Chondrocyte (in vitro differentiated cells): ENCODE measurements at regions not wholly inside any gene's neighbourhood (a gene's known extent, or its start where the extent isn't known, plus 50 kb on each side); places are given as distances from the start of the nearest gene placed in this dataset.

Experiments used
- DNase-seq: peaks from one replicate; pipeline ENCODE4 v3.0.0; 2021; ENCODE audit warnings: mixed read lengths, low spot score
- H3K27ac Mint-ChIP-seq: one replicate; pipeline ENCODE4 v1.8.0; 2021; ENCODE audit warnings: mild to moderate bottlenecking, moderate library complexity, mixed read lengths; ENCODE audit not compliant: unreplicated experiment
- H3K27me3 Mint-ChIP-seq: 2 replicates; pipeline ENCODE4 v1.8.0; 2021; ENCODE audit warnings: low read depth, mixed read lengths
- H3K36me3 Mint-ChIP-seq: 2 replicates; pipeline ENCODE4 v1.8.0; 2021; ENCODE audit warnings: low read depth, mixed read lengths
- H3K4me1 Mint-ChIP-seq: 2 replicates; pipeline ENCODE4 v1.8.0; 2021; ENCODE audit warnings: low read depth, mild to moderate bottlenecking, mixed read lengths
- H3K4me3 Mint-ChIP-seq: one replicate; pipeline ENCODE4 v1.8.0; 2021; ENCODE audit warnings: mild to moderate bottlenecking, moderate library complexity, mixed read lengths; ENCODE audit not compliant: unreplicated experiment
- H3K9me3 Mint-ChIP-seq: 2 replicates; pipeline ENCODE4 v1.8.0; 2021; ENCODE audit warnings: low read depth, mixed read lengths
- CTCF ChIP-seq: fragments of 200-600 bp; sonication (generic); IDR thresholded peaks from 2 replicates; pipeline ENCODE4 v1.5.0; 2021; ENCODE audit warnings: antibody characterized with exemption, mild to moderate bottlenecking, moderate library complexity

GRCh38 chr5:148904440-148904839 lies 78.0 kb downstream of the ADRB2 start:
- Mint-ChIP-seq H3K27ac (no peak overlapping the region), H3K36me3 (no peaks in the 10 kb centered on the region), H3K4me3 (no peak overlapping the region), H3K9me3 (no peaks in the 10 kb centered on the region), H3K27me3 (no peaks in the 10 kb centered on the region), H3K4me1 (peaks cover 9% of the 10 kb centered on the region)
- DNase-seq, result no peak
- no peak for TF ChIP-seq CTCF

- no peak for TF ChIP-seq CTCF
- H3K4me3 Mint-ChIP-seq, result no peak overlapping the region
- H3K27ac Mint-ChIP-seq, result no peak overlapping the region
- peaks cover 20% of the 10 kb centered on the region for H3K4me1 Mint-ChIP-seq
- no peaks in the 10 kb centered on the region for H3K27me3 Mint-ChIP-seq
- no peak for DNase-seq
- H3K9me3 Mint-ChIP-seq, result no peaks in the 10 kb centered on the region
- no peaks in the 10 kb centered on the region for H3K36me3 Mint-ChIP-seq
These were observed 79.1 kb downstream of the ADRB2 start for GRCh38 chr5:148905541-148905940.

GRCh38 chr5:148906968-148907367 lies 80.6 kb downstream of the ADRB2 start:
- Mint-ChIP-seq H3K36me3 (no peaks in the 10 kb centered on the region), H3K4me1 (peaks cover 26% of the 10 kb centered on the region), H3K27me3 (no peaks in the 10 kb centered on the region), H3K27ac (no peak overlapping the region), H3K4me3 (no peak overlapping the region), H3K9me3 (no peaks in the 10 kb centered on the region)
- no peak for TF ChIP-seq CTCF
- no peak for DNase-seq

- DNase-seq, result no peak
- H3K4me1 Mint-ChIP-seq, result peaks cover 41% of the 10 kb centered on the region
- no peaks in the 10 kb centered on the region for H3K36me3 Mint-ChIP-seq
- no peaks in the 10 kb centered on the region for H3K9me3 Mint-ChIP-seq
- no peak overlapping the region for H3K4me3 Mint-ChIP-seq
- no peak overlapping the region for H3K27ac Mint-ChIP-seq
- no peaks in the 10 kb centered on the region for H3K27me3 Mint-ChIP-seq
- no peak for TF ChIP-seq CTCF
These were observed 82.6 kb downstream of the ADRB2 start for GRCh38 chr5:148909040-148909439.

GRCh38 chr5:148909766-148910165 lies 83.4 kb downstream of the ADRB2 start:
- no peak for DNase-seq
- no peak for TF ChIP-seq CTCF
- Mint-ChIP-seq H3K36me3 (no peaks in the 10 kb centered on the region), H3K9me3 (no peaks in the 10 kb centered on the region), H3K4me1 (peaks cover 47% of the 10 kb centered on the region), H3K4me3 (no peak overlapping the region), H3K27me3 (no peaks in the 10 kb centered on the region), H3K27ac (no peak overlapping the region)
